K562 (cell line): ENCODE measurements at regions not wholly inside any gene's neighbourhood (a gene's known extent, or its start where the extent isn't known, plus 50 kb on each side); places are given as distances from the start of the nearest gene placed in this dataset.

Source experiments
- ATAC-seq: fragments of 200-7000 bp; cut with Tn5 transposase; 3 replicates; pipeline ENCODE4 v1.9.1; 2020; ENCODE audit warnings: moderate library complexity
- BruUV-seq: library from RNA; stranded (reverse); fragments of 400-500 nt; replicated peaks from 2 replicates; lab custom pipeline; 2021; lab: Mats Ljungman, UMichigan
- CTCF ChIA-PET: fragments of 300-600 bp; formaldehyde crosslinking; extraction: SDS; loops from one replicate; lab custom pipeline; 2021; ENCODE audit warnings: low intra/inter-chr PET ratio; lab: Yijun Ruan, JAX
- POLR2A ChIA-PET: fragments of 300-600, 350-650 bp; sonication (Branson Sonifier 250); formaldehyde crosslinking; extraction: SDS; loops from one replicate; lab custom pipeline; 2021; ENCODE audit warnings: antibody characterized with exemption, inconsistent platforms; lab: Yijun Ruan, JAX
- DNase-seq, 4 experiments: peaks; one replicate each; pipeline versions ENCODE4 v3.0.0 to v3.0.0-alpha.2; 2011 to 2018; ENCODE audit warnings: low spot score in 3 of 4, mixed read lengths in 3 of 4; ENCODE audit errors: extremely low read depth in 1 of 4
- FAIRE-seq: peaks from 2 replicates; lab custom pipeline; 2011; peaks lifted over from hg19 to GRCh38; lab: Jason Lieb, UNC
- H2AFZ ChIP-seq: 2 replicates; pipeline ENCODE4 v1.6.0; 2011; ENCODE audit warnings: low read depth, low read length, control low read depth, inconsistent platforms
- H3K27ac ChIP-seq: fragments of 200-600 bp; 3 replicates; pipeline ENCODE4 v1.8.0; 2011; ENCODE audit warnings: low read depth, mild to moderate bottlenecking, control low read depth, inconsistent platforms, low read length, moderate library complexity, mixed read lengths; ENCODE audit errors: extremely low read depth
- H3K27me3 ChIP-seq, 2 experiments: fragments of 300-600 bp in 1 of 2; 2 replicates in 1 of 2; 3 replicates in 1 of 2; pipeline versions ENCODE4 v1.6.0 to v1.8.0; 2011; ENCODE audit warnings: inconsistent platforms in 2 of 2, low read length in 2 of 2, mild to moderate bottlenecking in 1 of 2, mixed read lengths in 1 of 2, moderate library complexity in 1 of 2; ENCODE audit not compliant: control insufficient read depth in 2 of 2, insufficient read depth in 2 of 2
- H3K36me3 ChIP-seq: fragments of 300-600 bp; 3 replicates; pipeline ENCODE4 v1.8.0; 2011; ENCODE audit warnings: mild to moderate bottlenecking, low read length, inconsistent platforms; ENCODE audit not compliant: control insufficient read depth, insufficient read depth
- H3K4me1 ChIP-seq, 2 experiments: fragments of 200-600 bp in 1 of 2; replicated peaks in 1 of 2; 2 replicates in 1 of 2; 3 replicates in 1 of 2; pipeline versions ENCODE4 v1.5.1 to v1.8.0; 2011; ENCODE audit warnings: inconsistent platforms in 2 of 2, low read length in 2 of 2, mild to moderate bottlenecking in 1 of 2, mixed read lengths in 1 of 2, moderate library complexity in 1 of 2; ENCODE audit not compliant: control insufficient read depth in 2 of 2, insufficient read depth in 2 of 2
- H3K4me2 ChIP-seq: 2 replicates; pipeline ENCODE4 v1.6.1; 2011; ENCODE audit warnings: low read length, control low read depth, inconsistent platforms, mixed read lengths; ENCODE audit not compliant: insufficient read depth
- H3K4me3 ChIP-seq: fragments of 200-600 bp; sonication (generic), shearing (Covaris generic); 2 replicates; pipeline ENCODE4 v1.5.1; 2016; ENCODE audit warnings: control low read depth, inconsistent platforms
- H3K79me2 ChIP-seq: fragments of 200-600 bp; 3 replicates; pipeline ENCODE4 v1.8.0; 2011; ENCODE audit warnings: low read length, inconsistent platforms; ENCODE audit not compliant: control insufficient read depth, insufficient read depth
- H3K9ac ChIP-seq, 2 experiments: 2 replicates each; pipeline versions ENCODE4 v1.6.0 to v1.6.1; 2011; ENCODE audit warnings: low read depth in 2 of 2, low read length in 2 of 2, control low read depth in 1 of 2, inconsistent platforms in 1 of 2, mild to moderate bottlenecking in 1 of 2, mixed read lengths in 1 of 2; ENCODE audit not compliant: insufficient read depth in 1 of 2
- H3K9me1 ChIP-seq: one replicate; pipeline ENCODE4 v1.6.0; 2011; ENCODE audit warnings: inconsistent platforms, mild to moderate bottlenecking, low read length, moderate library complexity; ENCODE audit not compliant: control insufficient read depth, insufficient read depth
- H3K9me3 ChIP-seq: replicated peaks from 2 replicates; pipeline ENCODE4 v1.5.1; 2011; ENCODE audit warnings: low read depth, low read length, inconsistent platforms; ENCODE audit not compliant: control insufficient read depth, insufficient read depth
- H4K20me1 ChIP-seq: replicated peaks from 2 replicates; pipeline ENCODE4 v1.6.1; 2011; ENCODE audit warnings: low read length, inconsistent platforms, mixed read lengths; ENCODE audit not compliant: control insufficient read depth, insufficient read depth
- BCL6 ChIP-seq: fragments of 250-450 bp; sonication (Bioruptor Pico); IDR thresholded peaks from 2 replicates; pipeline ENCODE4 v1.4.0; 2020
- BHLHE40 ChIP-seq: IDR thresholded peaks from 2 replicates; pipeline ENCODE4 v1.6.1; 2011; ENCODE audit warnings: low read length, improper control_type of control experiment
- CC2D1A ChIP-seq: fragments of 450-650 bp; IDR thresholded peaks from 2 replicates; pipeline ENCODE4 v1.6.1; 2017; ENCODE audit warnings: mild to moderate bottlenecking
- EGR1 ChIP-seq: fragments of 450-650 bp; conservative IDR thresholded peaks from 2 replicates; pipeline ENCODE4 v1.6.1; 2017; ENCODE audit warnings: mild to moderate bottlenecking
- EP300 ChIP-seq: IDR thresholded peaks from 2 replicates; pipeline ENCODE4 v1.6.1; 2012; ENCODE audit warnings: low read length, improper control_type of control experiment
- EP400 ChIP-seq: fragments of 450-650 bp; IDR thresholded peaks from 2 replicates; pipeline ENCODE4 v1.6.1; 2017; ENCODE audit warnings: antibody characterized with exemption, mild to moderate bottlenecking, moderate library complexity
- ESRRA ChIP-seq: fragments of 450-650 bp; IDR thresholded peaks from 2 replicates; pipeline ENCODE4 v1.6.1; 2014; ENCODE audit warnings: low read depth, mild to moderate bottlenecking, moderate library complexity, borderline replicate concordance
- FOXK2 ChIP-seq, 2 experiments: fragments of 450-650 bp; IDR thresholded peaks in 1 of 2; conservative IDR thresholded peaks in 1 of 2; 2 replicates each; pipeline ENCODE4 v1.6.1; 2016; ENCODE audit warnings: low read depth in 2 of 2, mild to moderate bottlenecking in 1 of 2
- HDAC2 ChIP-seq: fragments of 450-650 bp; IDR thresholded peaks from 2 replicates; pipeline ENCODE4 v1.6.1; 2016; ENCODE audit warnings: mild to moderate bottlenecking
- HEY1 ChIP-seq: fragments of 250-450 bp; sonication (Bioruptor Pico); IDR thresholded peaks from 2 replicates; pipeline ENCODE4 v1.5.0; 2020; ENCODE audit warnings: mild to moderate bottlenecking, moderate library complexity, borderline replicate concordance
- HMG20B ChIP-seq: fragments of 250-450 bp; sonication (Bioruptor Pico); IDR thresholded peaks from 2 replicates; pipeline ENCODE4 v1.5.0; 2021; ENCODE audit warnings: mild to moderate bottlenecking
- MED1 ChIP-seq: sonication (generic); formaldehyde crosslinking; IDR thresholded peaks from 2 replicates; pipeline ENCODE4 v1.8.1; 2023; ENCODE audit warnings: missing genetic modification reagents, borderline replicate concordance
- MTA2 ChIP-seq: fragments of 450-650 bp; IDR thresholded peaks from 2 replicates; pipeline ENCODE4 v1.6.1; 2016; ENCODE audit warnings: low read depth
- NCOR1 ChIP-seq: fragments of 450-650 bp; IDR thresholded peaks from 2 replicates; pipeline ENCODE4 v1.6.1; 2016; ENCODE audit warnings: mild to moderate bottlenecking, moderate library complexity
- NFIC ChIP-seq: fragments of 450-650 bp; IDR thresholded peaks from 2 replicates; pipeline ENCODE4 v1.6.1; 2017; ENCODE audit warnings: mild to moderate bottlenecking, inconsistent platforms
- SMARCE1 ChIP-seq: fragments of 450-650 bp; IDR thresholded peaks from 2 replicates; pipeline ENCODE4 v1.7.1; 2016; ENCODE audit warnings: mild to moderate bottlenecking
- STAT5A ChIP-seq: IDR thresholded peaks from 2 replicates; pipeline ENCODE4 v1.6.1; 2012; ENCODE audit warnings: low read length, inconsistent platforms, borderline replicate concordance
- TARDBP ChIP-seq: fragments of 450-650 bp; IDR thresholded peaks from 2 replicates; pipeline ENCODE4 v1.6.1; 2016
- TEAD4 ChIP-seq, 2 experiments: sonication (generic) in 1 of 2; formaldehyde crosslinking in 1 of 2; IDR thresholded peaks; 2 replicates each; pipeline versions ENCODE4 v1.6.1 to v1.8.0; 2012 to 2022; ENCODE audit warnings: borderline replicate concordance in 1 of 2, inconsistent platforms in 1 of 2, low read length in 1 of 2, mild to moderate bottlenecking in 1 of 2, missing genetic modification reagents in 1 of 2
- WGBS: fragments of 100-300 bp; shearing (Covaris generic); methylation state at CpG from one replicate; pipeline ENCODE4 v1.1.6; 2016; ENCODE audit warnings: low coverage, mixed read lengths; ENCODE audit not compliant: insufficient coverage; ENCODE audit errors: missing lambda C conversion rate; 5-methylcytosine and 5-hydroxymethylcytosine counted together
- in situ Hi-C: fragments of 300-500 bp; cut with MboI; formaldehyde crosslinking; loops from 4 replicates; pipeline ENCODE4 v1.15.0; 2018; ENCODE audit warnings: inconsistent platforms, mixed read lengths
- intact Hi-C: fragments of 100-400 bp; cut with micrococcal nuclease; formaldehyde crosslinking; loops from 2 replicates; pipeline ENCODE4 v1.14.2; 2022

DNA sequence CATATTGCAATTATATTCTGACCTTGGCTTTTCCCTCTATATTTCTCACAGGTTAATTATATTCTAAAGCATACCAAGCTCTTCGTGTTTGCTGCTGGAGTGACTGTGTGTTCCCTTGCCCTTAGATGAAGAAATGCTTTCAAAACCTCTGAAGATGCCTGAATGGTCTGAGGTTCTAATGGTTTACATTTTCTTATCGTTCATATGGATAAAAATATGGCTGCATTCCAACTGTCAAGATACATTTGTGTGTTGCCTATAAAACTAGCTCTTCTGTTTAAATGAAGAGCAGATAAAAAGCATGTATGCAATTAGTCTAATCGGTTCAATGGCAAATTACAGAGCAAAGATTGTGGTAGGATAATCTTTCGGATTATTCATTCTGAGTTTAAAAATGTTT is 68.4 kb upstream of the ANKRD10 start:
- ATAC-seq (no peak), FAIRE-seq (no peak), DNase-seq (no peak)
- intact Hi-C loops = no loop called here
- no peak overlapping the region for H3K27ac ChIP-seq
- no peak overlapping the region for H3K4me2 ChIP-seq
- CTCF ChIA-PET = no interaction called here
- no peaks in the 10 kb centered on the region for H3K9me1 ChIP-seq
- H3K9me3 ChIP-seq = peaks cover 19% of the 10 kb centered on the region
- no peak overlapping the region for H3K4me3 ChIP-seq
- WGBS = 33% methylated on average over 4 of the region's 4 CpGs
- 0 out of 2 replicates have a peak overlapping the region, but pooled peaks have one; percentile 0 for H2AFZ ChIP-seq
- in situ Hi-C loops = no loop called here
- BruUV-seq = no TSS peak
- no peaks in the 10 kb centered on the region for H3K27me3 ChIP-seq
- no peak overlapping the region for H3K9ac ChIP-seq
- no peaks in the 10 kb centered on the region for H4K20me1 ChIP-seq
- no peaks in the 10 kb centered on the region for H3K79me2 ChIP-seq
- no peaks in the 10 kb centered on the region; the same call in 2 of the 3 replicates for H3K36me3 ChIP-seq
- H3K4me1 ChIP-seq = peaks cover 6 to 44% of the 10 kb centered on the region in 2 experiments; a peak in 4 of 5 replicates
- 0 out of 2 replicates have a peak, but pooled peaks have one; percentile 18 for TF ChIP-seq NFIC
- TF ChIP-seq BCL6 (CRISPR knock-in tag) = no peak
- no peak for TF ChIP-seq HMG20B (CRISPR knock-in tag)
- TF ChIP-seq TARDBP = no peak
- no peak for TF ChIP-seq HEY1
- POLR2A ChIA-PET = no interaction called here

DNA sequence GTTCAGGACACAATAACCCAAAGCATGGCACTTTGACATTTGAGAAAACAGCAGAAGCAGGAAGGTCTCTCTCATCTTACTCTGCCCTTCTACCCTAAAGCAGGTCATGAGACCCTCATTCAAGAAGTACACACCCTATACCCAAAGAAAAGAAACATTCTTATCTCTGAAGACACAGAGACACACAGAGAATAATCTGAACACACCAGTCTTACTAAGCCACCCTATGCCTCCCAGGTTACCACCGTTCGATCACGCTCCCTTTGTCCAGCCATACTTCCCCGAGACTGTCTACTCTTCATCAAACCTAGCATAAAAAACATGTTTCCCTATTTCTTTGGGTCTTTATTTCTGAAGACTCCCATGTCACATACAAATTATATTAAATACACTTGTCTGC is 66.5 kb upstream of the ANKRD10 start:
- DNase-seq (peak; percentile 38 to 74 (median 58)), FAIRE-seq (peak; percentile 44), ATAC-seq (peak; percentile 76)
- ChIA-PET CTCF (no interaction called here), POLR2A (interaction anchor here (0.6 to 0.7 kb wide), 2 partner anchors 31 to 867 kb away, joined by 3 to 4 read pairs; no protein-coding TSS in a partner anchor)
- no TSS peak for BruUV-seq
- H3K36me3 ChIP-seq = peaks cover 3% of the 10 kb centered on the region; the same call in 2 of the 3 replicates
- in situ Hi-C loops = no loop called here
- H2AFZ ChIP-seq = peak overlapping the region; percentile 66
- peaks cover 6 to 59% of the 10 kb centered on the region in 2 experiments; a peak in 4 of 5 replicates for H3K4me1 ChIP-seq
- peak overlapping the region in 1 of 2 experiments; percentile 55; a peak in 2 of 4 replicates for H3K9ac ChIP-seq
- H3K27me3 ChIP-seq = no peaks in the 10 kb centered on the region
- H3K9me1 ChIP-seq = no peaks in the 10 kb centered on the region
- 0% methylated on average over 4 of the region's 4 CpGs for WGBS
- no peak overlapping the region for H3K4me3 ChIP-seq
- H3K4me2 ChIP-seq = peak overlapping the region; percentile 34; the same call in 1 of the 2 replicates
- H3K9me3 ChIP-seq = peaks cover 28% of the 10 kb centered on the region
- intact Hi-C loops = loop anchor here (2.0 kb wide), 1 partner anchor 25 kb away; no protein-coding TSS in a partner anchor
- no peaks in the 10 kb centered on the region for H3K79me2 ChIP-seq
- H4K20me1 ChIP-seq = no peaks in the 10 kb centered on the region
- H3K27ac ChIP-seq = peak overlapping the region; percentile 64
- TF ChIP-seq EP400 = no peak
- TF ChIP-seq CC2D1A = peak; percentile 18; the same call in 1 of the 2 replicates
- 0 out of 2 replicates have a peak, but pooled peaks have one; percentile 24 for TF ChIP-seq NFIC
- no peak for TF ChIP-seq ESRRA
- no peak for TF ChIP-seq EGR1
- TF ChIP-seq MTA2 = peak; percentile 65
- TF ChIP-seq TEAD4 (IDR thresholded peaks at IDR 0.05; ENCODE audit: low read length) = peak; percentile 58; the same call in 1 of the 2 replicates
- no peak for TF ChIP-seq TEAD4 (CRISPR knock-in tag; IDR thresholded peaks at IDR 0.05; ENCODE audit: borderline replicate concordance)
- 0 out of 4 replicates have a peak, but pooled peaks have one; percentile 18 to 28 for TF ChIP-seq FOXK2 (conservative IDR thresholded peaks at IDR 0.05 in 1 of 2, IDR thresholded peaks at IDR 0.05 in 1 of 2; ENCODE audit: low read depth in 2 of 2)
- TF ChIP-seq EP300 = peak; percentile 68; the same call in 1 of the 2 replicates
- TF ChIP-seq SMARCE1 = 0 out of 2 replicates have a peak, but pooled peaks have one; percentile 19
- TF ChIP-seq MED1 (CRISPR knock-in tag) = no peak
- TF ChIP-seq BHLHE40 = peak; percentile 7; the same call in 1 of the 2 replicates
- TF ChIP-seq HDAC2 = no peak
- TF ChIP-seq NCOR1 = peak; percentile 78
- TF ChIP-seq STAT5A = 0 out of 2 replicates have a peak, but pooled peaks have one; percentile 22
